DMS114 treated with DMSO at 0.1 percent for 48 hours (cell line): ENCODE measurements at regions not wholly inside any gene's neighbourhood (a gene's known extent, or its start where the extent isn't known, plus 50 kb on each side); places are given as distances from the start of the nearest gene placed in this dataset.

Source experiments
- DNase-seq: peaks from one replicate; lab custom pipeline; 2025; ENCODE audit not compliant: unreplicated experiment; lab: John Stamatoyannopoulos, UW

- no peak for DNase-seq
These were observed 53.7 kb upstream of the PLXNC1 start for GRCh38 chr12:94094700-94095099.

GRCh38 chr12:94095618-94096017, 52.8 kb upstream of the PLXNC1 start:
- DNase-seq, result no peak

GRCh38 chr12:94098466-94098865, 49.9 kb upstream of the PLXNC1 start:
- DNase-seq, result no peak
